SW480 (cell line): ENCODE measurements at regions not wholly inside any gene's neighbourhood (a gene's known extent, or its start where the extent isn't known, plus 50 kb on each side); places are given as distances from the start of the nearest gene placed in this dataset.

Experiments used
- DNase-seq: peaks from one replicate; pipeline ENCODE4 v3.0.0-alpha.2; 2016; ENCODE audit warnings: low spot score

GRCh38 chr1:113007706-113008364 lies 51.8 kb upstream of the SLC16A1 start:
- no peak for DNase-seq

- DNase-seq: no peak
Measured at GRCh38 chr1:113008365-113008714, 52.3 kb upstream of the SLC16A1 start.

- DNase-seq: peak; percentile 30
Measured at GRCh38 chr1:113012149-113012548, 56.2 kb upstream of the SLC16A1 start.

GRCh38 chr1:113013823-113014222 lies 57.8 kb upstream of the SLC16A1 start:
- no peak for DNase-seq

- DNase-seq: no peak
Measured at GRCh38 chr1:113014508-113014907, 58.5 kb upstream of the LRIG2 start.

GRCh38 chr1:113018911-113019310 lies 54.1 kb upstream of the LRIG2 start:
- no peak for DNase-seq

GRCh38 chr1:113021430-113022085 lies 51.4 kb upstream of the LRIG2 start:
- no peak for DNase-seq
